HG02798 (cell line): ENCODE measurements at regions not wholly inside any gene's neighbourhood (a gene's known extent, or its start where the extent isn't known, plus 50 kb on each side); places are given as distances from the start of the nearest gene placed in this dataset.
"Not testable (repeated sequence)": the region's sequence is repeated elsewhere in the genome, so short reads cannot be mapped to it uniquely, and the experiment has no call there.

Experiments
- ATAC-seq: cut with Tn5 transposase; IDR thresholded peaks from one replicate; pipeline ENCODE4 v1.9.1; 2021; ENCODE audit warnings: mild to moderate bottlenecking; ENCODE audit not compliant: unreplicated experiment, poor library complexity

DNA sequence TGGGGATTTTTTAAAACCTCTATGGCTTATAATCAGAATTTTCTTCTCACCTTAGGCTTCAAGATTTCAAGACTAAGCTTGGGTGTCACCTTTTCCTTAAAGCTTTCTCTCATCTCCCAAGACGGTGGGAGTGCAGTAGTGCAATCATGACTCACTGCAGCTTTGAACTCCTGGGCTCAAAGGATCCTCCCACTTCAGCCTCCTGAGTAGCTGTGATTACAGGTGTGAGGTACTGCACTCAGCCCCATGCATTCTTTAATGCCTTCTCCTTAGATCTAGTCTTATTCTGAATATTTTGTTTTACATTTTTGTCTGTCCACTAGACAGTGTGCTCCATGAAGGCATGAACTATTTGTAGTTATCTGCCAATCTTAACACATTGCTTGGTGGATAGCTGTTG is 55.7 kb upstream of the FAT3 start:
- no peak for ATAC-seq

DNA sequence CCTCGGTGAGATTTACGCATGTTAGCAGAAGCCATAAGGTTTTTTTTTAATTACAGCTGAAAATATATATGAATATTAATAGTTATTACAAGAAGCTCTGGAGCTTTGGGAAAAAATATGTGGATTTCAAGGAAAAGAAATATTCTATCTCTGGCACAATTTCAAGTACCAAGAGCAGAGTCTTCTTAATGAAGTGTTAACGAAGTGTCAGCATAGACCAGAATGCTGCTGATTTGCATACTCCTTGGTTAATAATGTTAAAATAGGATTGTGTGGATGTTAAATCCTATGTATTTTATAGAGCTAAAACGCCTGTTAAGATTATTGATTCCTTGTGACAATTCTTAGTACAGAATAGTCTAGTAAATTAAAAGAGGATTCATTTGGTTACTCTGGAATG is 57.0 kb upstream of the FAT3 start:
- ATAC-seq = no peak

DNA sequence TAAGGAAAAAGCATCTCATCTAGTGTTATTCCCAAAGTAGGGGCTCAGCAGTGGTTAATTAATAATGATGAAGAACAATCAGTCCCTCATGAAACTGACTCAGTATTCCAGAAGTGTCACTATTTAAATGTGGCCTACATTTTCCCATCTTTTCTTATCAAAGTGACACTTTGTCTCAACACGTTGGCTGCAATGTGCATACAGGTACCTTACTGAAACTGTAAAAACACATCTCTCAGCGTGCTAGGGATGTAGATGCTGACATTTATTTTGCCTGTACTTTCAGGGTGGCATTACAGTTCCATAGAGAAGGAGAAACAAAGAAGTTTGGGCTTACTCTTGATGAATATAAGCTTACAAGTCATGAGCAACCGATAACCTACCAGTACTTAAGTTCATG is 58.3 kb upstream of the FAT3 start:
- ATAC-seq = no peak

DNA sequence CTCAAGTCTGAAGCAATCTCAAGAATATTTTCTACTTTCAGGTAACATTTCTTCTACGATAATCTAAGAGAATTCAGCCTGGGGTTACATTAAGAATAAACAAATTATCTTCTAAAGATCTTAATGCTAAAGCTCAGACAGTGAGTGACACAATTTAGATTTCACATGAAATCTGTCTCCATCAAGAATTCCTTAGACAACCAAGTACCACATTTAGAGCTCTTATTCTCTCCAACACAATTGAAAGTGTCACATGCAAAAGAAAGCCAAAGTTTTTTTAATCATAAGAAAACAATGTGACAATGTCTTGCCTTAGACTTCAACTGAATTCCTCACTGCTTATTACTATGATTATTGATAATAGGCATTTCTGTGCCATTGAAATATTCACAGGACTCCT is 60.7 kb upstream of the FAT3 start:
- no peak for ATAC-seq

DNA sequence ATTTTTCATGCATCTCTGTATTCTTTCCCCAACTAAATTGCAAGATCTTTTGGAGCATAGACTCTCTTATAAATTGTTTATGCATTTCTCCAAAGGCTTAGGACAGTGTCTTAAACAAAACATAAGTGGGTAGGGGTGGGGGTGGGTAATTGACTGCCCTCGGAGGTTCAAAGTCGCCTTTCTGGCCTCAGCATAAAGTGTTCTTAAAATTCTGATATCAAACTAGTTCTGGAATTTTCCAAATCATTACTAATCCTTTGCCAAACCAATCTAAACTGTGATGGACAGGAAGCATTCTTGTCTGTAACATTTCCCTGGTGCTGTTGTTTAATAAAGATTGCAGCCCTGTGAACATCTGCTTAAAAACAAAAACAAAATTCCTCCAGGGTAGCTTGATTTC is 61.8 kb upstream of the FAT3 start:
- ATAC-seq = no peak

DNA sequence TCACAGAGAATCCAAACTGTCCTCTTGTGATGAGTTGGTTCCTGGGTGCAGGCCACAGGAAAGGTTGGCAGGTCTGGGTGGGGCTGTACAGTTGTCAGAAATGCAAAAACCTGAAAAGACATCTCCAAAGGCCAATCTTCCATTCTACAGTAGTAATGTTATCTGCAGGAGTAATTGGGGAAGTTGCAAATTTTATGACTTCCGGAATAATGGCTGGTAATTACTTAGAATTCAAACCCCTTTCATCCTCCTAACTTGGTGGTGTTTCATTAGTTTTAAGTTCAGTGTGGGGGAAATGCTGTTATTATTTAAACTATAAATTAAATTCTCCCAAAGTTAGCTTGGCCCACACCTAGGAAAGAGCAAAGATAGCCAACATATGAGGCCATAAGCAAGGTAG is 64.7 kb upstream of the FAT3 start:
- ATAC-seq = no peak

DNA sequence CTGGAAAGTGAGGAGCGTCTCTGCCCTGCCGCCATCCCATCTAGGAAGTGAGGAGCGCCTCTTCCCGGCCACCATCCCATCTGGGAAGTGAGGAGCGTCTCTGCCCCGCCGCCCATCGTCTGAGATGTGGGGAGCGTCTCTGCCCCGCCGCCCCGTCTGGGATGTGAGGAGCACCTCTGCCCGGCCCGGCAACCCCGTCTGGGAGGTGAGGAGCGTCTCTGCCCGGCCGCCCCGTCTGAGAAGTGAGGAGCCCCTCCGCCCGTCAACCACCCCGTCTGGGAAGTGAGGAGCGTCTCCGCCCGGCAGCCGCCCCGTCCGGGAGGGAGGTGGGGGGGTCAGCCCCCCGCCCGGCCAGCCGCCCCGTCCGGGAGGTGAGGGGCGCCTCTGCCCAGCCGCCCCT is 67.2 kb upstream of the FAT3 start:
- ATAC-seq = not testable (repeated sequence)

DNA sequence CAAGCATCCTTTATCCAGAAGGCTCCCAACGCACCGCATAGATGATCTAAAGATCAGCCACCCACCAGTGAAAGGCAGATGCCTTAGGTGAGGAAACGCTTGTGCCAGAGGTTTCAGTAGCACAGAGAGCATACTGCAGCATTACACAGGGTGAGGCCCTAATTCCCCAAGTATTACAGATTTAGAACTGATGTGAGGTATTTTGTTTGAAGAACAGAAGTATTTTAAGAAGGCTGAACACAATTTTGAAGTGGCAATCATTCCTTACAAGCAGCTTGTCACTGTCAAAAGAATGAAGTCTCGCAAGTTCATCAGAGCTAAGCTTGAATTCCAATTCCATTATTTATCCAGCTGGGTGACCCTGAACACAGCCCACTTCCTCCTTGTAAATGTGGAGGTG is 70.0 kb upstream of the FAT3 start:
- ATAC-seq = no peak

DNA sequence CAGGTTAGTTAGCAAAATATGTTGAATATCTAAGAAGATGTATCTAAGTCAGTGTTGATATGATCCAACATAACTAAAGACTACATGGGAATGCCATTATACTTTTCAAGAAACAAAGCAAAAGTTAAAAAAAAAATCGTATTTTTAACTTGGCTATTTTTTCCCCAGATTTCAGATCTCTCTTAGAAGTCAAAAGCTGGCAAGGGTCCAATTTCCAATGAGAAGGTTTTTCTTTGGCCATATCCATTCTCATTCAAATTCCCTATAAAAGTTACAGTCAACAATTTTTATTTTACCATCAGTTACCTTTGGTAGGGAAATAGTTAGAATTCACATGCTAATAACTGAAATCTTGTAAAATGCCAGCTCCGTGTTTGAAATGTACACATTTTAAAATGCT is 70.5 kb upstream of the FAT3 start:
- ATAC-seq = no peak

DNA sequence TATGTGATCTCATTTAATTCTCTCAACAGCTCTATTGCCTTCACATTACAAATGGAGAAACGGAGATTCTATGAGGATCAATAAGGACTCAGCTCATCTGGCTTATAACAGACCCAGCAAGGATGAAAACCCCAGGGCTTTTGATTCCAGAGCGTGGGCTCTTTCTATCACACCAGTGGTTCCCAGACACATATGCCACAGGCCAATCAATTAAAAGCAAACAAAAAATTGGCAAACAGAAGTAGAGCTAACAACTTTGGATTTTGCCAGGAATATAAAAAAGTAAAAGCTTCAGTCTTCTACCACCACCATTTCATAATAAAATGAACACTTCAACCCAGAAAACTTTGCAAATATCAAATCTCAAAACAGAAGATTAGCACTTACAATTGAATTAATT is 71.1 kb upstream of the FAT3 start:
- no peak for ATAC-seq

DNA sequence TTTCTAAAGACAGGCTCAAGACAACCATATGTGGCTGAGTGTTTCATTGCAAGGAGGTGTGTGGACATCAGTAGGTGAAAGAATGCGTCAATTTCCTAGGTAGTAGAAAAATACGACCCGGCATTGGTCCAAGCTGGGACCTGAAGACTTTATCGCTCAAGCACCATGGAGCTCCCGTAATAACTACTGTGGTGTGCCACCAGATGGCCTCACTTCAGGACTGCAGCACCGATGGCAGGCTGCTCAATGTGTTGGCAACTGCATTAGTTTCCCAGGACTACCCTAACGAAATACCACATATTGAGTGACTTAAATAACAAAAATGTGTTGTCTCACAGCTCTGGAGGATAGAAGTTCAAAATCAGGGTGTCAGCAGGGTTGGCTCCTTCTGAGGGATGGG is 72.4 kb upstream of the FAT3 start:
- no peak for ATAC-seq

DNA sequence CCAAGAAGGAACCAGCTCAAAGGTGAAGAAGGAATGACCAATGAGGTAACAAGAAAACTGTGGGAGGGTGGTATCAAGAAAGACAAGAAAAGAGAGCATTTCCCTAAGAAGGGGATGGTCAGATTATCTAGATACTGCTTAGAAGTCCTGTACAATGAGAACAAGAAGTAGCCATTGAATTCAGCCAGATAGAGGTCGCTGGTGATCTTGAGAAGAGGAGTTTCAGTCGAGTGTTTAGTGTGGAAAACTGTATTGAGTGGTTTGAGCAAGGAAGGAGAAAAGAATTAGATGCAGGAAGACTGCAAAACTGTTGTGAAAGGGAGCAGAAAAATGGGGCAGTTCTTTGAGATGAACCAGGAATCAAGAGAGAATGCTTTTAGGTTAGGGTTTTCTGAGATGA is 74.6 kb upstream of the FAT3 start:
- ATAC-seq = no peak

DNA sequence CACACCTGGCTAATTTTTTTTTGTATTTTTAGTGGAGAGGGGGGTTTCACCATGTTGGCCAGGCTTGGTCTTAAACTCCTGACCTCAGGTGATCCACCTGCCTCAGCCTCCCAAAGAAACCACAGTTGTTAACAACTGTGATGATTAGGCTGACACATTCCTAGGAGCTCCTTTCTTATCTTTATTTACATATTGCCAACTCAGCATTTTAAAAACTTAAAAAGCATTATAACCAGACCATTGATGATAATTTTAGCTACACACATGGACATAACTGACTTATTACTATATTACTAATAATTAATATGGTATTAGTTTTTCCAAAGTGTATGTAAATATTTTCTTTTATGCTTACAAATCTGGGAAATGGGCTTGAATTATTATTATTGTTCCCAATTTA is 82.9 kb upstream of the FAT3 start:
- no peak for ATAC-seq

DNA sequence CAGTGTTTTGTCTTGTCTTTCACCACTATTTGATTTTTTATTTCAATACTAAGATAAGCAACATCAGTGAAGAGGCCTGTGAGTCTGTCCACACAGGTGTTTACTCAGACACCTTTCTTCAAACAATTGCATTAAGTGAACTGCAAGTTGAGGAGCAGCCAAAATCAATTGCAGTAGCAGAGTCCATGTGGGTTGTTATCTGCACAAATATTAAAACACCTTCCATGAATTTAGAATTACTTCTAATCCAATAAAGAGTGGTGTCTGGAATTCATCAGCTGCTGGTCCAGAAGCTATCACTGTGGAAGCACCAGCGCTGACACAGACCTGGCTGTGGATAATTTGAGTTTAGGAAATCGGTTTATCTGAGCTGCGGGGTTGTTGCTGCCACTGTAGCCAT is 83.5 kb upstream of the FAT3 start:
- ATAC-seq = no peak

DNA sequence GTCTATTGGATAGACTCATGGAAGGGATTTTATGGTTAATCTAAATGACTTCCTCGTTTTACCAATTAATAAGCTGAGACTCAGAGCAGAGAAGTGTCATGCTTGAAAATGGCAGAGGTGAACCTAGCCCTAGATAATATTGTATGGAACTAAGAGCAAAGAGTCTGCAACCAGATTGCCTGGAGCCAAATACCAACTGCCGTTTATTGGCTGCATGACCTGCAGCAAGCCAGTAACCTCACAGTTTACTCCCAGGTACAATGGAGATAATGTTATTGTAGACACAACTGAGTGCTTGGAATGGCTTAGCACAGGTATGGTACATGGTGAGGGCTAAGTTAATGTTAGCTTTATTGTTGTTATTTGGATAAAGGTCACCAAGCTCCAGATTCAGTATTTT is 84.6 kb upstream of the FAT3 start:
- no peak for ATAC-seq

DNA sequence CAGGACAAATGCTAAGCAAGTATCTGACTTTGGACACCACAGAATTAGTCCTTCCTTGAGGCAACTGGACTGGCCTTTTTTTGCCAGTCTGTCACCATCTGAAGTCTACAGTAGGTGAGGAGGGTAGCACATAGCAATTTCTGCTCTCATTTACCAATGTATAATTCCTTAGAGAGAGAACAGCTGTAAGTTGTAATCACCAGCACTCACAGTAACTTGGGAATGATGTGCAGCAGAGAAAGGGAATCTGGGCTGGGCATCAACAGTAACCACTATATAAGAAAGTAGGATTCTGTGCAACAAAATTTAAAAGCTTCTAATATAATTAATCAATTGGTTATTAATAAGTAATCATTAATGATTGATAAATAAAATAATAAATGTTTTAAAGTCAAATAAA is 86.3 kb upstream of the FAT3 start:
- ATAC-seq = no peak

DNA sequence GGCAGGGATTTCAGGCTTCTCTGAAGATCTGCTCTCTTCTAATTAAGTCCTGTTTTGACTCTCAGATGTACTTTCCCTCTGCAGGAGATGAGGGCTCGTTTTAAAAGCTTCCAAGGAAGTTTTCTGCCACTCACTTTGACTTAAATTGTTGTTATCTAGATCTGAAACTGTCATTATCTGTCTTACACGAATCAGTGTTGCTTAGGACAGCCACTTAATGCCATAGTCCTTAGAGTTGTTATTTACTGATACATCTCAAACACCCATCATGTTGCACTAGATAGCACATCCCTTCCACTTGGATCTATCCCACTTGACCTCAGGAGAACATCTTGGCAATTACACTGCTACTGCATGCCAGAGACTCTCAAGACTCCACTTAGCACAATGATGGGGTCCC is 86.9 kb upstream of the FAT3 start:
- no peak for ATAC-seq

DNA sequence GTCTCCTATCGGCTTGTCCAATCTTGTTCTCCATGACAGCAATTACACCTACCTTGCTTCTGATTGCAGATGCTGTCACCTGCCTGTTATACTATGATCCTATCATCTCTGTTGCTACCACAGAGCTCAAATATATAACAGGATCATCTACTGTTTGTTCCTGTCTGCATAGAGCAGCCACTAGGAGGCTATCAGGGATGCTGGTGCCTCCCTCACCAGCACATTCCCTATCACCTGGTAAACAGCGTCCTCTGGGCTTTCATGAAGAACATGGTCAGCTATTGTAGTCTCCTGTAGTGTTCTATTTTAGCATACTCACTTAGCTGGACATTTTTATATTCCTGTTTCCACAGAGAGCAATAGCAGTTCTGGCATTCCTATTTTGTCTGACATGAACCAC is 87.8 kb upstream of the FAT3 start:
- ATAC-seq = no peak

DNA sequence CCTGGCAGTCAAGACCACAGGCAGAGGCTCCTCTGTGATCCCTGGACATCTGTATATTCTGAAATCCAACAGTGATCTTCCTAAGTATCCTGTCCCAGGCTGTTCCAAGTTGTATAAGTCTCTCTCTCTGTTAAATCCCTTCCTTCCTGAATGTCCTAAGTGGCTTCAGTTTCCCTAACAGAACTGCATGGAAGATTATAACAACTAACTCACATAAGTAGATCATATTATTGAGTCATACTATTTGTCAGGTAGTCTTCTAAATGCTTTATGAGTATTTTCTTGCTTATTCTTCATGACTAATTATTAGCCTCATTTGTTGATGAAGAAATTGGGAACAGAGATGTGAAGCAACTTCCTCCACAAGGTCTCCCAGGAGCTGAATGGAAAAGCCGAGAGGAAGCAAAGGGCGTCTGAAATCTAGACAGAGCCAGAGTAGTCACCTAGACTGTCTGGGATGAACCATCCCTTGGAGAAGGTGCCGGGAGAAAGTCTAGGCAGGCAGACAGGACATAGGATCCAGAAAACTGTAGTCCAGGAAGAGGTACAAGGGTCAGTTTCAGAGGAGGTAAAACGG is 93.2 kb upstream of the FAT3 start:
- ATAC-seq = no peak

DNA sequence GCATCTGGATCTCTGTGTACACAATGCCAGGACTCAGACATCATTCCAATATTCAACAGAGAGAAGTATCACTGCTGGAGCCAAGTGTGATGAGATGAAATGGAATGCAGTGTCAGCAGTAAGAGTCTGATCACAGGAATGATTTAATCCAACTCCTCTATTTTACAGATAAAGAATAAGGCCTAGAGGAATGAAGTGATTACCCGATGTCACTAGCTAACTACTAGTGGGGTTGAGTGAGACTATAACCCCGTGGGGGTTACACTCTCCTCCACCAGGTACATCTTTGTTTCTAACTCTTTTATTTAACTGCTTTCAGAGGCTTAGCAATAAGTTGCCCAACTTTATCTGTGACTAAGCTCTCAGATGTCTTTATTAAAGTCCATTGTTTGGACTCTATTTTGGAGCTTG is 94.2 kb upstream of the FAT3 start:
- ATAC-seq = no peak

DNA sequence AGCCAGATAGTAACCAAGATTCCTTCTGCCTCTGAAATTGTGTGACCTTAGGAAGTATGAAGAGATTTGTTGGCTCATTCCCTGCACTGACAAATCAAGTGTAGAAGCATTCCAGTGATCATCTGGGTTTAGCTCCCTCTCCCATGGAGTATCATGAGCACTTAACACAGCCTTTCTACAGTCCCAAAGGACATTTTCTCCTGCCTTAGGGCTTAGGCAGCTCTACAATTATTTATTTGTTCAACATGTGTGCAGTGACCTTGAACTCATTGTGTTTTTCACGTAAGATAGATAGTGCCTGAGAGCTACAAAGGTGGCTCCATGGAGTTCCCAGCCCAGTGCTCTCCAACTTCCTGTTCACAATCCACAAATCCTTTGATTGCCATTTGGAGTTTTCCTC is 94.8 kb upstream of the FAT3 start:
- ATAC-seq = no peak

DNA sequence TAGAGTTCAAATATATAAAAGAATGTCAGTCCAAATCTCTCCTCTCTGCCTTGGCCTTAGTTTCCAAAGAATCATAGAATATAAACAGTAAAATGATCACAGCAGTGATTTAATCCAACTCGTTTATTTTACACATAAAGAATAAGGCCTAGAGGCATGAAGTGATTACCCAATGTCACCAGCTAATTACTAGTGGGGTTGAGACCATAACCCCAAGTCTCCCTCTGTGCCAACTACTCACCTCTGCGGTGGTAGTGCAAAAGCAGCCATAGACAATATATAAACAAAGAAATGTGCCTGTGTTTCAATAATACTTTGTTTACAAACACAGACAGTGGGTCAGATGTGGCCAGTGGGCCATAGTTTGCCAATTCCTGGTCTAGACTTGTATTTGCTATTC is 96.6 kb upstream of the FAT3 start:
- ATAC-seq = no peak

DNA sequence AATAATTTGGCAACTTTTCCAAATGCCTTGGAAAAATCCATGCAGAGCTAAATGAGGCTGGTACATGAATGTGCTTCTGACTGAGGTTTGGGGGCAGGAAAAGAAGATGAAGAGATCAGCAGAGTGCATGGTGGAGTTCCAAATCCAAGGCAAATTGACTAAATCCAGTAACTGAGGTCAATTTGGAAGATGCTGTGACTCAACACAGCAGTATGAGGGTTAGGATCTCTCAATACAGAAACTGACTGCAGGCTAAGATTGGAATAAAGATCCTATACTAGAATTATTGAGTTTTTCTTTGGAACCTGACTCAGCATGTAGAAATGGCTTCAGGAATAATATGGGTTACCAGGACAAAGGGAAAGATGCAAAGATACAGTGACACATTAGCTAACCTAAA is 99.3 kb upstream of the FAT3 start:
- no peak for ATAC-seq
